22Rv1 (cell line): ENCODE measurements at regions not wholly inside any gene's neighbourhood (a gene's known extent, or its start where the extent isn't known, plus 50 kb on each side); places are given as distances from the start of the nearest gene placed in this dataset.

Source experiments
- H3K27ac ChIP-seq: fragments of 450-650 bp; 2 replicates; pipeline ENCODE4 v1.5.1; 2017
- CTCF ChIP-seq: fragments of 450-650 bp; IDR thresholded peaks from 2 replicates; pipeline ENCODE4 v1.5.1; 2017; ENCODE audit warnings: mild to moderate bottlenecking
- ZFX ChIP-seq: fragments of 450-650 bp; IDR thresholded peaks from 2 replicates; pipeline ENCODE4 v1.6.1; 2017; ENCODE audit warnings: antibody characterized with exemption, borderline replicate concordance

- TF ChIP-seq ZFX (no peak), CTCF (no peak)
- no peak overlapping the region for H3K27ac ChIP-seq
These were observed 247.4 kb upstream of the C1orf174 start for GRCh38 chr1:4147509-4147908.

DNA sequence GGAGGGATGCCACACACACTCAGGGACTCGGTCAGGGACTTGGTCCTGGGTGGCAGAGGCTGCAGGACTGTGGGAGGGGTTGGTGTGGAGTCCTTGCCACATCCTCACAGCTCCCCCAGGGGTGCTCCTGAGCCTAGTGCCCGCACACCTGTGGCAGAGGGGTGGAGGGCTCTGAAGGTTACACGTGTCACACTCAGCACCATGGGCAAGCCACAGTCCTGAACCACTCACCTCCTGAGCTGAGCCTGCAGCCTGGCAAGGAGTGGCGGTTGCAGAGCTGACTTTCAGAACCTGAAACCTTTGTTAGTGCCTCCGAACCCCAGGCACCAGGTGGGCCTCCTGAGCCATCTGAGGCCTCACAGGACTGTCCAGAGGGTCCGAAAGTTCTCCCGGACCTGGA lies 249.2 kb upstream of the C1orf174 start:
- TF ChIP-seq ZFX, result no peak
- no peak for TF ChIP-seq CTCF
- H3K27ac ChIP-seq, result no peak overlapping the region

- TF ChIP-seq ZFX, result no peak
- TF ChIP-seq CTCF, result no peak
- no peak overlapping the region for H3K27ac ChIP-seq
These were observed 249.8 kb upstream of the C1orf174 start for GRCh38 chr1:4149831-4150230.

- TF ChIP-seq ZFX (no peak), CTCF (no peak)
- no peak overlapping the region for H3K27ac ChIP-seq
These were observed 250.2 kb upstream of the C1orf174 start for GRCh38 chr1:4150262-4150661.

- TF ChIP-seq CTCF (no peak), ZFX (no peak)
- H3K27ac ChIP-seq, result no peak overlapping the region
These were observed 252.2 kb upstream of the C1orf174 start for GRCh38 chr1:4152266-4152665.

GRCh38 chr1:4153571-4153970 lies 253.5 kb upstream of the C1orf174 start:
- no peak for TF ChIP-seq CTCF
- TF ChIP-seq ZFX, result no peak
- H3K27ac ChIP-seq, result no peak overlapping the region

- no peak overlapping the region for H3K27ac ChIP-seq
- no peak for TF ChIP-seq CTCF
- no peak for TF ChIP-seq ZFX
These were observed 256.3 kb upstream of the C1orf174 start for GRCh38 chr1:4156241-4156973.
